ENCODE measurements at regions not wholly inside any gene's neighbourhood (a gene's known extent, or its start where the extent isn't known, plus 50 kb on each side); places are given as distances from the start of the nearest gene placed in this dataset.

DNA sequence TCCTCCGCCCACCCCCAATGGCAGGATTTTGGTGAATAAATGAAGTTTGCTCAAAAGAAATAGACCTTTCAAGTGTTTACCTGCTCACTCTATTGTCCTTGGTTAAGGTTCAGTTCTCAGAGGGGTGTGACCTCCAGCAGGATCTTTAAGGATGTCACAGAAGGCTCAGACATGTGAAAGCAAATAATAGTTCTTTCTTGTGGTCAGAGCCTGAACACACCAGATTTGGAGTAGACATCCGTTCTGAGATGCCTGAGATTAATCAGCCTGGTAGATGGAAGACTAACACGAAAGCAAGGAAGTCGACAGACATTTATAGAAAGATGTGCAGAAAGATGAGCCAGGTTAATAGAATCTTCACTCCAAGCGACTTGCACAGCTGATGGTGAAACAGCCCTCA, 557.9 kb upstream of the CDH11 start:
- Mint-ChIP-seq H3K27me3 (ENCODE audit: low read depth, poor library complexity) (peaks cover 4% of the 10 kb centered on the region), H3K9me3 (peaks cover 22% of the 10 kb centered on the region), H3K27ac (no peak overlapping the region), H3K36me3 (ENCODE audit: low read depth) (peaks cover 5% of the 10 kb centered on the region), H3K4me1 (peaks cover 9% of the 10 kb centered on the region), H3K4me3 (no peak overlapping the region)
- no peak for DNase-seq
- TF ChIP-seq, protein P1, sequence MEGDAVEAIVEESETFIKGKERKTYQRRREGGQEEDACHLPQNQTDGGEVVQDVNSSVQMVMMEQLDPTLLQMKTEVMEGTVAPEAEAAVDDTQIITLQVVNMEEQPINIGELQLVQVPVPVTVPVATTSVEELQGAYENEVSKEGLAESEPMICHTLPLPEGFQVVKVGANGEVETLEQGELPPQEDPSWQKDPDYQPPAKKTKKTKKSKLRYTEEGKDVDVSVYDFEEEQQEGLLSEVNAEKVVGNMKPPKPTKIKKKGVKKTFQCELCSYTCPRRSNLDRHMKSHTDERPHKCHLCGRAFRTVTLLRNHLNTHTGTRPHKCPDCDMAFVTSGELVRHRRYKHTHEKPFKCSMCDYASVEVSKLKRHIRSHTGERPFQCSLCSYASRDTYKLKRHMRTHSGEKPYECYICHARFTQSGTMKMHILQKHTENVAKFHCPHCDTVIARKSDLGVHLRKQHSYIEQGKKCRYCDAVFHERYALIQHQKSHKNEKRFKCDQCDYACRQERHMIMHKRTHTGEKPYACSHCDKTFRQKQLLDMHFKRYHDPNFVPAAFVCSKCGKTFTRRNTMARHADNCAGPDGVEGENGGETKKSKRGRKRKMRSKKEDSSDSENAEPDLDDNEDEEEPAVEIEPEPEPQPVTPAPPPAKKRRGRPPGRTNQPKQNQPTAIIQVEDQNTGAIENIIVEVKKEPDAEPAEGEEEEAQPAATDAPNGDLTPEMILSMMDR (IDR thresholded peaks at IDR 0.05): no peak

DNA sequence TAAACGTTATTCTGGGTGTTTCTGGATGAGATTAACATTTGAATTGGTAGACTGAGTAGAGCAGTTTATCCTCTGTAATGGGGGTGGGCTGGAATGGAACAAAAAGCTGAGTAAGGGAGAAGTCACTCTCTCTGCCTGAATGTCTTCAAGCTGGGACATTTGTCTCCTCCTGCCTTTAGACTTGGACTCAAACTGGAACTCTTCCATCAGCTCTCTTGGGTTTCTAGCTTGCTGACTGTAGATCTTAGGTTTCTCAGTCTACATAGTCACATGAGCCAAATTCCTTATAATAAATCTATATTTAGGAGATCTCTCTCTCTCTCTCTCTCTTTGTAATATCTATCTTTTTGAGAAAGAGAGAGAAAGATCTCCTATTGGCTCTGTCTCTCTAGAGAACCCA, 553.3 kb upstream of the CDH11 start:
- H3K9me3 Mint-ChIP-seq: peaks cover 8% of the 10 kb centered on the region
- no peak overlapping the region for H3K27ac Mint-ChIP-seq
- H3K4me1 Mint-ChIP-seq: peaks cover 13% of the 10 kb centered on the region
- H3K4me3 Mint-ChIP-seq: no peak overlapping the region
- DNase-seq: no peak
- TF ChIP-seq, protein P1 (IDR thresholded peaks at IDR 0.05): no peak
- no peaks in the 10 kb centered on the region for H3K36me3 Mint-ChIP-seq (ENCODE audit: low read depth)
- H3K27me3 Mint-ChIP-seq (ENCODE audit: low read depth, poor library complexity): peaks cover 3% of the 10 kb centered on the region

DNA sequence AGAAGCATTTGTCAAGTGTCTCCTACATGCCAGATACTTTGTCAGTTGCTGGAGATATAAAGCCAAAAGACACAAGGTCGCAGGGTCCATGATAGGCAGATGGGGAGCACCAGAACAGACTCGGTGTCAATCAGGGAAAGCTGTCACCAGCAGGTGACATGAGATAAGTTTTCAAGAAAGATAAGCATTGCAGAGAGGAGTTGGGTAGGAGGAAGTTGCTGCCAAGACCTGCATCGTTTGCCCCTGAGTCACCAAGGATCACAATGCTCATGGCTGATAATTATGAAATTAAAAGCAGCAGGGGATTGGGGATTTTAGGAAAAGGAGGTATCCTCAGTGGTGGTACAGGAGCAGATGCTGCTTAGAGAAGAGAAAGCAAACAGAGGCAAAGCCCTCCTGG, 551.1 kb upstream of the CDH11 start:
- H3K4me1 Mint-ChIP-seq: peaks cover 17% of the 10 kb centered on the region
- DNase-seq: no peak
- peak overlapping the region; percentile 85 for H3K27ac Mint-ChIP-seq
- H3K4me3 Mint-ChIP-seq: no peak overlapping the region
- TF ChIP-seq, protein P1 (IDR thresholded peaks at IDR 0.05): no peak
- H3K27me3 Mint-ChIP-seq (ENCODE audit: low read depth, poor library complexity): peaks cover 3% of the 10 kb centered on the region
- peaks cover 8% of the 10 kb centered on the region for H3K9me3 Mint-ChIP-seq
- H3K36me3 Mint-ChIP-seq (ENCODE audit: low read depth): no peaks in the 10 kb centered on the region

DNA sequence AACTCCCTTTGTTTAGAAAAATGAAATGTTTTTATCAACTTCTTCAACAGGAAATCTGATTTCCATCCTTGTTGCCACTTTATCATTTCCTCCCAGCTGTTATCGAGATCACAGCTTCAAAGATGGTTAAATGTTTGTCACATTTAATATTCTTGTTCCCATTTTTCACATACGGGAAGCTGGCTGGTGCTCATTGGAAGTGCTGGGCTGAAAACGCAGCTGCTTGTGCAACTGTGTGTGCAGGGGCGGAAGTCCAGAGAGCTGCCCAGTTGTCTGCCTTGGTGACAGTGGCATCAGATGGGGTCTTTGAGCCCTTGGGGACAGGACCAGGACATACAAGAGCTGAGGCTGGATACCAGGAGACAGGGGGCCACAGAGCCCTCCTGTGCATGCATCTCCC, 549.2 kb upstream of the CDH11 start:
- Mint-ChIP-seq H3K36me3 (ENCODE audit: low read depth) (no peaks in the 10 kb centered on the region), H3K4me1 (peaks cover 33% of the 10 kb centered on the region)

DNA sequence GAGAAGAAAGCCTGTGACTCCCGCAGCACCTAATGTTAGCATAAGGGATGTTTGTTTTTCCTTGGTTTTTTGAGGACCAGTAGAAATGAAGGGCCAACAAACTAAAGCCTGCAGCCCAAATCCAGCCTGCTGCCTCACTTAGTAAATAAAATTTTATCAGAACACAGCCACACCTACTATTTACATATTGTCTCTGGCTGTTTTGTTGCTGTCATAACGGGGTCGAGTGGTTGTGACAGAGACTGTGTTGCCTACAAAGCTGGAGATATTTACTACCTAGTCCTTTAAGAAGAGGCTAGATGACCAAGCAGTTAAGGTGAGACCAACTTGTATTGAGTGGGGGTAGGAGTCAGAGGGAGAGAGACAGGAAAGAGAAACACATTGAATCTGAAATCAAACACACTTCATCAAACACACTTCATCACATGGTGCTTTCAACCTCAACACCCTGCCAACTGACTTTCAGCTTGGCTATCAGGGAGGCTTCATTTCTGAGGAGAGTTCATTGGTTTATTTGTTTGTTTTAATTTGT, 546.3 kb upstream of the CDH11 start:
- H3K36me3 Mint-ChIP-seq (ENCODE audit: low read depth): no peaks in the 10 kb centered on the region
- DNase-seq: no peak
- peaks cover 56% of the 10 kb centered on the region for H3K4me1 Mint-ChIP-seq
- H3K27ac Mint-ChIP-seq: no peak overlapping the region
- TF ChIP-seq, protein P1 (IDR thresholded peaks at IDR 0.05): no peak
- H3K27me3 Mint-ChIP-seq (ENCODE audit: low read depth, poor library complexity): peaks cover 3% of the 10 kb centered on the region
- H3K4me3 Mint-ChIP-seq: no peak overlapping the region
- H3K9me3 Mint-ChIP-seq: peaks cover 8% of the 10 kb centered on the region

More for the DNA sequence above, 549.2 kb upstream of the CDH11 start:
- Mint-ChIP-seq H3K9me3 (peaks cover 8% of the 10 kb centered on the region), H3K27ac (no peak overlapping the region), H3K27me3 (ENCODE audit: low read depth, poor library complexity) (peaks cover 3% of the 10 kb centered on the region), H3K4me3 (no peak overlapping the region)
- TF ChIP-seq, protein P1 (IDR thresholded peaks at IDR 0.05): no peak
- no peak for DNase-seq

DNA sequence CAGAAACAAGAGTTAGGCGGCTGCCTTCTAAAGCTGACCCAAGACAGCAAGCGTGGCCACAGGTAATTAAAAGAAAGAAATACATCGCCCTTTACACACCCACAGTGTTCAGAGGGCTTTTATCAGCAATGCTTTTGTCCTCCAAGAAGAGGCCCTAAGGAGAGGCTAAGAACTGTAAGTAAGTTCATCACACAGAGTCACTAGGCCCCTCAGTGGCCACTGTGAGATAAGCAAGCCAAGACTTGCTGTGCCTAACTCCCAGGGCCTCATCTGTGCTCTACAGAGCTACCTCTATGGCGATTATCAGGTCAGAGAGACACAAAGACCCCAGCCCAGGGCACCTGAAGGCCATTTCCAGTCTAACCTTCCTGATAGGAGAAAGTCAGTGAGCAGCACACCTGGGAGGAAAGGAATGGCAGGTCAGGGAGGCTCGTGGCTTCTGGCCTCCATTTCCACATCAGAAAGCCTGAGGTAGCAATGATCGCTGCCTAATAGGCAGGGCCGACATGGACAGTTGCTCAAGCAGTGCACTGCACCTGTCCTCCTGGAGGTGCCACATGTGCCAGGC, 545.2 kb upstream of the CDH11 start:
- TF ChIP-seq, protein P1 (IDR thresholded peaks at IDR 0.05): peak; percentile 17
- no peaks in the 10 kb centered on the region for H3K27me3 Mint-ChIP-seq (ENCODE audit: low read depth, poor library complexity)
- no peak for DNase-seq
- H3K4me1 Mint-ChIP-seq: peaks cover 60% of the 10 kb centered on the region
- H3K27ac Mint-ChIP-seq: peak overlapping the region; percentile 78
- H3K4me3 Mint-ChIP-seq: no peak overlapping the region
- no peaks in the 10 kb centered on the region for H3K36me3 Mint-ChIP-seq (ENCODE audit: low read depth)
- H3K9me3 Mint-ChIP-seq: peaks cover 1% of the 10 kb centered on the region
